ENCODE measurements at regions not wholly inside any gene's neighbourhood (a gene's known extent, or its start where the extent isn't known, plus 50 kb on each side); places are given as distances from the start of the nearest gene placed in this dataset.

- DNase-seq (ENCODE audit: low spot score in 2 of 2) (no peak), FAIRE-seq (no peak)
Observed at GRCh38 chr2:104563398-104563996, 290.4 kb upstream of the POU3F3 start.

- FAIRE-seq (no peak), DNase-seq (ENCODE audit: low spot score in 2 of 2) (no peak)
Observed at GRCh38 chr2:104568247-104568646, 285.7 kb upstream of the POU3F3 start.

GRCh38 chr2:104570259-104570658 lies 283.7 kb upstream of the POU3F3 start:
- FAIRE-seq (no peak), DNase-seq (ENCODE audit: low spot score in 2 of 2) (no peak)

GRCh38 chr2:104572834-104573233 lies 281.1 kb upstream of the POU3F3 start:
- no peak for FAIRE-seq
- DNase-seq (ENCODE audit: low spot score in 2 of 2), result no peak

GRCh38 chr2:104574367-104574766 lies 279.5 kb upstream of the POU3F3 start:
- FAIRE-seq (no peak), DNase-seq (ENCODE audit: low spot score in 2 of 2) (no peak)

- DNase-seq (ENCODE audit: low spot score in 2 of 2), result no peak
- FAIRE-seq, result no peak
Observed at GRCh38 chr2:104577143-104577542, 276.8 kb upstream of the POU3F3 start.

GRCh38 chr2:104582471-104582870 lies 271.4 kb upstream of the POU3F3 start:
- no peak for FAIRE-seq
- DNase-seq (ENCODE audit: low spot score in 2 of 2), result no peak

GRCh38 chr2:104583811-104584210 lies 270.1 kb upstream of the POU3F3 start:
- DNase-seq (ENCODE audit: low spot score in 2 of 2), result no peak
- FAIRE-seq, result no peak

- FAIRE-seq, result no peak
Observed at GRCh38 chr2:104584393-104584792, 269.5 kb upstream of the POU3F3 start.

GRCh38 chr2:104595576-104595975 lies 258.3 kb upstream of the POU3F3 start:
- FAIRE-seq, result no peak

More at GRCh38 chr2:104584393-104584792, 269.5 kb upstream of the POU3F3 start:
- no peak for DNase-seq (ENCODE audit: low spot score in 2 of 2)

GRCh38 chr2:104597942-104598341 lies 256.0 kb upstream of the POU3F3 start:
- no peak for FAIRE-seq
- DNase-seq (ENCODE audit: low spot score in 2 of 2), result no peak

More at GRCh38 chr2:104595576-104595975, 258.3 kb upstream of the POU3F3 start:
- DNase-seq (ENCODE audit: low spot score in 2 of 2), result no peak

GRCh38 chr2:104598636-104599035 lies 255.3 kb upstream of the POU3F3 start:
- no peak for DNase-seq (ENCODE audit: low spot score in 2 of 2)
- FAIRE-seq, result no peak

- DNase-seq (ENCODE audit: low spot score in 2 of 2) (no peak), FAIRE-seq (no peak)
Observed at GRCh38 chr2:104599787-104600510, 254.0 kb upstream of the POU3F3 start.

GRCh38 chr2:104606056-104606455 lies 247.9 kb upstream of the POU3F3 start:
- no peak for FAIRE-seq
- DNase-seq (ENCODE audit: low spot score in 2 of 2), result no peak

- no peak for DNase-seq (ENCODE audit: low spot score in 2 of 2)
- FAIRE-seq, result no peak
Observed at GRCh38 chr2:104616856-104617255, 237.1 kb upstream of the POU3F3 start.

- DNase-seq (ENCODE audit: low spot score in 2 of 2) (no peak), FAIRE-seq (no peak)
Observed at GRCh38 chr2:104620801-104621200, 233.1 kb upstream of the POU3F3 start.

- DNase-seq (ENCODE audit: low spot score in 2 of 2) (no peak), FAIRE-seq (no peak)
Observed at GRCh38 chr2:104635608-104636007, 218.3 kb upstream of the POU3F3 start.

GRCh38 chr2:104638190-104638858 lies 215.6 kb upstream of the POU3F3 start:
- DNase-seq (ENCODE audit: low spot score in 2 of 2), result no peak

GRCh38 chr2:104638859-104639202 lies 215.1 kb upstream of the POU3F3 start:
- FAIRE-seq (no peak), DNase-seq (ENCODE audit: low spot score in 2 of 2) (no peak)

More at GRCh38 chr2:104638190-104638858, 215.6 kb upstream of the POU3F3 start:
- FAIRE-seq, result no peak

- DNase-seq (ENCODE audit: low spot score in 2 of 2) (no peak), FAIRE-seq (no peak)
Observed at GRCh38 chr2:104641786-104642185, 212.1 kb upstream of the POU3F3 start.

- FAIRE-seq, result no peak
Observed at GRCh38 chr2:104648376-104648775, 205.5 kb upstream of the POU3F3 start.

GRCh38 chr2:104649866-104650265 lies 204.0 kb upstream of the POU3F3 start:
- FAIRE-seq (no peak), DNase-seq (ENCODE audit: low spot score in 2 of 2) (no peak)

More at GRCh38 chr2:104648376-104648775, 205.5 kb upstream of the POU3F3 start:
- DNase-seq (ENCODE audit: low spot score in 2 of 2), result no peak

Measured in frontal cortex (tissue), 3 donors.